NCI-H510A (cell line): ENCODE measurements at regions not wholly inside any gene's neighbourhood (a gene's known extent, or its start where the extent isn't known, plus 50 kb on each side); places are given as distances from the start of the nearest gene placed in this dataset.
"Not testable (repeated sequence)": the region's sequence is repeated elsewhere in the genome, so short reads cannot be mapped to it uniquely, and the experiment has no call there.

Source experiments
- DNase-seq: peaks from one replicate; lab custom pipeline; 2025; lab: John Stamatoyannopoulos, UW

DNA sequence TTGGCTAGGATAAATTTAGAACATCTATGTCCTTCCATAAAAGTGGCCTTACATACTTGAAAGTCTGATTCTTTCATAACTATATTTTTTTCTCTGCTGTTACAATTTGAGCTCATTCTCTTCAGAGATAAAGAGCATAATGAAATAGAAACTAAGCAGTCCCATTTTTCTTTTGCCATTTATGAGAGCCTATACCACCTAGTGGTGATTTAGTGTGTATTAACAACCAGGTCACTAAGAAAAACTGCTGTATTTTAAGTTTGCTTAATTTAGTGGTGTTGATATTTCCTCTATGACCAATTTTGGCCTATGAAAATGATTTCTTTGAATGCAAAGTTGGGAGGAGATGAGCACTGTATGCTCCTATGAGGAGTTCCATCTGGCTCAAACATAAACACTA lies 88.7 kb upstream of the ZWINT start:
- DNase-seq: no peak

GRCh38 chr10:56447613-56448012 lies 86.6 kb upstream of the ZWINT start:
- DNase-seq: not testable (repeated sequence)

- not testable (repeated sequence) for DNase-seq
Measured at GRCh38 chr10:56441337-56441736, 80.3 kb upstream of the ZWINT start.
